Mammary epithelial cell (primary cell): ENCODE measurements at regions not wholly inside any gene's neighbourhood (a gene's known extent, or its start where the extent isn't known, plus 50 kb on each side); places are given as distances from the start of the nearest gene placed in this dataset.

Experiments
- CTCF ChIP-seq, 2 donors: IDR thresholded peaks in 1 of 2; conservative IDR thresholded peaks in 1 of 2; 2 replicates each; pipeline ENCODE4 v1.5.1; 2011 to 2012; ENCODE audit warnings: inconsistent platforms in 2 of 2, low read length in 2 of 2, mild to moderate bottlenecking in 2 of 2, control low read depth in 1 of 2, low read depth in 1 of 2; ENCODE audit not compliant: insufficient read depth in 1 of 2; ENCODE audit errors: extremely low read depth in 1 of 2
- EZH2 ChIP-seq: IDR thresholded peaks from 2 replicates; pipeline ENCODE4 v1.6.1; 2012; ENCODE audit warnings: low read length, inconsistent platforms, borderline replicate concordance

- TF ChIP-seq CTCF (conservative IDR thresholded peaks at IDR 0.05 in 1 of 2, IDR thresholded peaks at IDR 0.05 in 1 of 2; ENCODE audit: extremely low read depth in 1 of 2, insufficient read depth in 1 of 2, low read depth in 1 of 2, low read length in 2 of 2) = no peak
- TF ChIP-seq EZH2 = no peak
Measured at GRCh38 chr14:37946819-37947218, 260.9 kb upstream of the SSTR1 start.
